ENCODE measurements at regions not wholly inside any gene's neighbourhood (a gene's known extent, or its start where the extent isn't known, plus 50 kb on each side); places are given as distances from the start of the nearest gene placed in this dataset.

GRCh38 chr14:22047115-22047514 is 373.5 kb upstream of the OR4E1 start:
- no peak for DNase-seq (ENCODE audit: low read depth)
- peak; percentile 11 for TF ChIP-seq CTCF (conservative IDR thresholded peaks at IDR 0.05; ENCODE audit: control insufficient read depth, insufficient read depth, low read depth, low read length)
- H3K4me3 ChIP-seq (ENCODE audit: control insufficient read depth, low read depth, low read length) = no peak overlapping the region

GRCh38 chr14:22046063-22046462 is 372.4 kb upstream of the OR4E1 start:
- no peak for TF ChIP-seq CTCF (conservative IDR thresholded peaks at IDR 0.05; ENCODE audit: control insufficient read depth, insufficient read depth, low read depth, low read length)
- DNase-seq (ENCODE audit: low read depth) = no peak
- H3K4me3 ChIP-seq (ENCODE audit: control insufficient read depth, low read depth, low read length) = no peak overlapping the region

- H3K4me3 ChIP-seq (ENCODE audit: control insufficient read depth, low read depth, low read length) = no peak overlapping the region
- TF ChIP-seq CTCF (conservative IDR thresholded peaks at IDR 0.05; ENCODE audit: control insufficient read depth, insufficient read depth, low read depth, low read length) = no peak
- DNase-seq (ENCODE audit: low read depth) = no peak
Measured at GRCh38 chr14:22044193-22044592, 370.6 kb upstream of the OR4E1 start.

GRCh38 chr14:22040781-22041125 is 367.1 kb upstream of the OR4E1 start:
- DNase-seq (ENCODE audit: low read depth) = no peak
- no peak for TF ChIP-seq CTCF (conservative IDR thresholded peaks at IDR 0.05; ENCODE audit: control insufficient read depth, insufficient read depth, low read depth, low read length)
- no peak overlapping the region for H3K4me3 ChIP-seq (ENCODE audit: control insufficient read depth, low read depth, low read length)

GRCh38 chr14:22039938-22040780 is 366.5 kb upstream of the OR4E1 start:
- peak; percentile 36 for TF ChIP-seq CTCF (conservative IDR thresholded peaks at IDR 0.05; ENCODE audit: control insufficient read depth, insufficient read depth, low read depth, low read length)
- no peak for DNase-seq (ENCODE audit: low read depth)
- no peak overlapping the region for H3K4me3 ChIP-seq (ENCODE audit: control insufficient read depth, low read depth, low read length)

GRCh38 chr14:22036541-22037239 is 363.1 kb upstream of the OR4E1 start:
- DNase-seq (ENCODE audit: low read depth) = no peak
- TF ChIP-seq CTCF (conservative IDR thresholded peaks at IDR 0.05; ENCODE audit: control insufficient read depth, insufficient read depth, low read depth, low read length) = no peak
- H3K4me3 ChIP-seq (ENCODE audit: control insufficient read depth, low read depth, low read length) = no peak overlapping the region
